Gastrocnemius medialis (tissue), 4 donors: ENCODE measurements at regions not wholly inside any gene's neighbourhood (a gene's known extent, or its start where the extent isn't known, plus 50 kb on each side); places are given as distances from the start of the nearest gene placed in this dataset.

Source experiments
- CTCF ChIP-seq, 5 experiments: fragments of 450-650 bp in 3 of 5; fragments of 200-600 bp in 2 of 5; sonication (generic) in 2 of 5; IDR thresholded peaks in 4 of 5; conservative IDR thresholded peaks in 1 of 5; 1 replicate in 4 of 5; 2 replicates in 1 of 5; pipeline ENCODE4 v1.5.1; 2016 to 2019; ENCODE audit warnings: antibody characterized with exemption in 5 of 5, mild to moderate bottlenecking in 3 of 5, moderate library complexity in 3 of 5
- POLR2A ChIP-seq, 2 donors: fragments of 450-650 bp; IDR thresholded peaks; one replicate each; pipeline ENCODE4 v1.6.1; 2017; ENCODE audit warnings: antibody characterized with exemption in 2 of 2, mild to moderate bottlenecking in 2 of 2, moderate library complexity in 2 of 2

- TF ChIP-seq CTCF (IDR thresholded peaks at IDR 0.05 in 4 of 5, conservative IDR thresholded peaks at IDR 0.05 in 1 of 5) (no peak), POLR2A (IDR thresholded peaks at IDR 0.05) (no peak)
Measured at GRCh38 chr16:55017321-55017720, 86.7 kb downstream of the IRX5 start.
